ENCODE measurements at regions not wholly inside any gene's neighbourhood (a gene's known extent, or its start where the extent isn't known, plus 50 kb on each side); places are given as distances from the start of the nearest gene placed in this dataset.

- no peak for DNase-seq
Measured at GRCh38 chr10:62548686-62549085, 174.5 kb downstream of the ZNF365 start.

- DNase-seq: no peak
Measured at GRCh38 chr10:62550173-62550572, 176.0 kb downstream of the ZNF365 start.

GRCh38 chr10:62554632-62555199 lies 180.5 kb downstream of the ZNF365 start:
- peak; percentile 10 for DNase-seq

GRCh38 chr10:62559481-62560200 lies 185.5 kb downstream of the ZNF365 start:
- DNase-seq: no peak

- DNase-seq: no peak
Measured at GRCh38 chr10:62560201-62560819, 186.1 kb downstream of the ZNF365 start.

GRCh38 chr10:62561151-62561550 lies 187.0 kb downstream of the ZNF365 start:
- DNase-seq: no peak

GRCh38 chr10:62562101-62562500 lies 187.9 kb downstream of the ZNF365 start:
- DNase-seq: no peak

GRCh38 chr10:62562795-62563194 lies 188.6 kb downstream of the ZNF365 start:
- no peak for DNase-seq

- DNase-seq: no peak
Measured at GRCh38 chr10:62573929-62574328, 199.8 kb downstream of the ZNF365 start.

GRCh38 chr10:62577076-62577475 lies 202.9 kb downstream of the ZNF365 start:
- no peak for DNase-seq

GRCh38 chr10:62577666-62578291 lies 203.6 kb downstream of the ZNF365 start:
- no peak for DNase-seq

- DNase-seq: no peak
Measured at GRCh38 chr10:62578301-62578700, 204.1 kb downstream of the ZNF365 start.

- no peak for DNase-seq
Measured at GRCh38 chr10:62578916-62579315, 204.7 kb downstream of the ZNF365 start.

GRCh38 chr10:62580396-62580795 lies 206.2 kb downstream of the ZNF365 start:
- no peak for DNase-seq

- DNase-seq: no peak
Measured at GRCh38 chr10:62581351-62581750, 207.2 kb downstream of the ZNF365 start.

- no peak for DNase-seq
Measured at GRCh38 chr10:62582101-62582705, 208.0 kb downstream of the ZNF365 start.

GRCh38 chr10:62582804-62583208 lies 208.6 kb downstream of the ZNF365 start:
- DNase-seq: peak; percentile 57

GRCh38 chr10:62583876-62584615 lies 209.9 kb downstream of the ZNF365 start:
- no peak for DNase-seq

GRCh38 chr10:62584731-62585130 lies 210.6 kb downstream of the ZNF365 start:
- no peak for DNase-seq

- no peak for DNase-seq
Measured at GRCh38 chr10:62585211-62585775, 211.1 kb downstream of the ZNF365 start.

- DNase-seq: no peak
Measured at GRCh38 chr10:62587011-62587410, 212.8 kb downstream of the ZNF365 start.

All from renal pelvis (tissue), 1 donor.